GM18508 (cell line): ENCODE measurements at regions not wholly inside any gene's neighbourhood (a gene's known extent, or its start where the extent isn't known, plus 50 kb on each side); places are given as distances from the start of the nearest gene placed in this dataset.
"Not testable (repeated sequence)": the region's sequence is repeated elsewhere in the genome, so short reads cannot be mapped to it uniquely, and the experiment has no call there.

Source experiments
- ATAC-seq: cut with Tn5 transposase; IDR thresholded peaks from one replicate; pipeline ENCODE4 v1.9.1; 2021; ENCODE audit warnings: moderate number of reproducible peaks; ENCODE audit not compliant: insufficient read depth, unreplicated experiment

DNA sequence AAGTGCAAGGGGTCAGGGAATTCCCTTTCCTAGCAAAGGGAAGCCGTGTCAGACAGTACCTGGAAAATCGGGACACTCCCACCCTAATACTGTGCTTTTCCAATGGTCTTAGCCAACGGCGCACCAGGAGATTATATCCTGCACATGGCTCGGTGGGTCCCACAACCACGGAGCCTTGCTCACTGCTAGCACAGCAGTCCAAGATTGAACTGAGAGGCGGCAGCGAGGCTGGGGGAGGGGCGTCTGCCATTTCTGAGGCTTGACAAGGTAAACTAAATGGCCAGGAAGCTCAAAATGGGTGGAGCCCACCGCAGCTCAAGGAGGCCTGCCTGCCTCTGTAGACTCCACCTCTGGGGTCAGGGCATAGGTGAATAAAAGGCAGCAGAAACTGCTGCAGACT, 76.5 kb upstream of the LINC00632 start:
- not testable (repeated sequence) for ATAC-seq

- no peak for ATAC-seq
Observed at GRCh38 chrX:140608111-140608510, 101.4 kb upstream of the LINC00632 start.

- no peak for ATAC-seq
Observed at GRCh38 chrX:140602140-140602539, 97.3 kb upstream of the SOX3 start.

DNA sequence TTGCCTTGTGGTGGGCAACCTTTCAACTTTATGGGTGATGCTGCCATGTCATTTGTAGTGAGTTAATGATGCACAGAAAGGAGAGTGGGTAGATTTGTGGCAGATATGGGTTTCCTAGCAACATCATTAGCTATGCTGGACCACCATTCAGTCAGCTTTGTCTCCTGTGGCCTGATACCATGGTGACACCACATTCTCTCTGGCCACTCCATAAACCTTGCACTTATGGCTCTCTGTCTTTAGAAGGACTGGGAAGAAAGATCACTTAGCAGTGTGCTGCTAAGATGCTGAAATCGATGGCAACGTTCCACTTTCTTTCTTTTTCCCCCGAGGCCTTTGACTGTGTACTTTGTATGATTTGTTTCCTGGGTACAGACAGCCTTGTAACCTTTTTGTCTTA, 95.0 kb upstream of the SOX3 start:
- ATAC-seq: no peak

DNA sequence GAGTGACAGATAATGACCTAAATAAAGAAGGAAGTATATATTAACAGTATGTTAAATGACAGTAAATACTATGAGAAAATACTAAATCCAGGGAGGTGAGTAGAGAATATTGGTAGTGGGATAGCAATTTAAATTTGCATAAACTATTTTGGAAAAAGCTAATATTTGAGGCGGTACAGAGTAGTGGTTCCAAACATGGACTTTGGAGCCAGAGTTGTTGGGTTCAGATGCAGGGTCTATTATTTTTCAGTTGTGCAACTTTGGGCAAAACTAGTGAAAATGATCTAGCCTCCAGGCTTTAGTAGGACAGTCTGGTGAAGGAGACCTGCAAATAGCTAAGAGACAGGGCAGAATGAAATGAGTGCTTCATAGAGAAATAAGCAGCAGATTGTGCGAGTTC, 84.8 kb upstream of the SOX3 start:
- ATAC-seq: no peak

GRCh38 chrX:140586951-140587350, 82.1 kb upstream of the SOX3 start:
- no peak for ATAC-seq

DNA sequence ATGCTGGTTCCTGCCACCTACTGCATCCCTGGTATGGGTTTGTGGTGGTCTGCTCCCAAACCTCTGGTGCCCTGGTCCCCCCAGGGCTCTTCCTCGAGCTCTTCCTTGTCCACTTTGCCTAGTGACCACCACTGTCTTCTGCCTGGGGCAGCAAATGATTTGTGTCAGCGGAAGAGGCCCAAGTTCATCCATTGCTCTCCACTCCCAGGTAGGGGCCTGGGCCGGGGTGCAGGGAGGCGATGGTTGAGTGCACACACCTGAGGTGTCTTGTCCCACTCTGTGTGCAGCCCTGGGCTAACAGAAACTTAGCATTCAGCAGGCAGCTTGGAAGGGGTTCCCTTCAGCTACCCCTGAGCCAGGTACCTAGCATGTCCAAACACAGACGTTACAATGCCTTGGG, 75.6 kb upstream of the SOX3 start:
- no peak for ATAC-seq

DNA sequence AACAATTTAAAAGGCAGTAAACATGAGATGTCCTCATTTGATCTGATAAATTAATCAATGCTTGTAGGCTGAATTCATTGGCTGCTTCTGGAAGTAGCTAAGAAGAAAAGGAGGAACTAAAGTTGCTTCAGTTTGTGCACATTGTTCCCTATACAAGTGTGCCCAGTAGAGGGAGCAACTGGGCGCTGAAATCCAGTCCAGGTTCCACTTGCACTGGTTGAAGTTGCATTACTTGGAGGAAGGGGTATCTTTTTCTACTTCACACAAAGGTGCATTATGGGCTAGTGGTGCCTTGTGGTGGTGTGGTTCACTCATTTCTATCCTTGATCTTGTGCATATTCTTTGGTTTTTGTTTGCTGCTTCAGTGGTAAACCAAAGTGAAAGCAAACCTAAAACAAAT, 67.9 kb upstream of the SOX3 start:
- peak; percentile 79 for ATAC-seq

DNA sequence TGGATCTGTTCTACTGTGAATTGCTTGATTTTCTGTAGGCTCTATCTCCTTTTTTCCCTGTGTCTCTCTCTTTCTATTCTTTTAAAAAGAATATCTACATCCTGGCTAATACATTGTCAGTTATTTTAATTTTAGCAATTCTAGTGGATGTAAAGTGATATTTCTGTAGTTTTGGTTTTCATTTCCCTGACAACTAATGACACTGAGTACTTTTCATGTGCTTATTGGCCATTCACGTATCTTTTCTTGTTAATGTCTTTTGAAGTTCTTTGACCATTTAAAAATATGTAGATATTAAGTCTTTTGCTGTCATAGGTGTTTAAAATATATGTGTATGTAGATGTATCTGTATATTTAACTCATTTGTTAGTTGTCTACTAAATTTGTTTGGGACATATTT, 59.0 kb upstream of the SOX3 start:
- ATAC-seq: no peak
